ENCODE measurements at regions not wholly inside any gene's neighbourhood (a gene's known extent, or its start where the extent isn't known, plus 50 kb on each side); places are given as distances from the start of the nearest gene placed in this dataset.

DNA sequence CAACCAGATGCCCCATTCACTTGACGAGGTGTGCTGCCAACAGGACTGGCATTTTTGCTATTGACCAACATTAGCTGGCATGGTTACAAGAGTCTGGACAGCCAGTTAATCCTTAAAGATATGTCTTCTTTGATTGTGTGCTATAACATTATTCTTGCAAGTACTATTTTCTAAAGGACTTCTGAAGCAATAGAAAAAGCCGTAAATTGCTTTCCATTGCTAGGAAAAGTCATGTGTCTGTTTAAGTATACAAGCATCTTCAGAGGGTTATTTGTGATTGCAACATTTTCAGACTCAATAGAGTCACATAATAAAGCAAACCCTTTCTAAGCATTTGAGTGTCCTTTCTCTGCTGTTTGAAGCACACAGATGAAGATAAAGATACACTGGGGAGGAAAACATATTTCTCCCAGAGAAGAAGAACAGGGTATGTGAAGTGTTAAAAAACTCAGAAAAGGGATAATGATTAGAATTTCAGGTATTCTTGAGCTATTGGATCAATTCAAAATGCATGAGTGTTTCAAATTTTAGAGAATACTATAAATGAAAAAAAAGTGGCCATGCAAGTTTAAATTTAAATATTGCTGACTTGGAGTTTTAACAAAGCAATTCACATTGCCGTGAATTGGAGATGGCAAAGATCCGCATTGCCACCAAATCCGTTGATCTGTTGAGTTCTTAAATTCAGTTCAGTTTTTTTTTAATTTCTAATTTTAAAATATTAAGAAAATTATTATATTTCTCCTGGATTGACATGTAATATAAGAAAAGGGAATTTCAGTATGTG, 191.7 kb upstream of the MAP3K7 start:
- peaks cover 5% of the 10 kb centered on the region for H3K27me3 Mint-ChIP-seq
- H3K27ac Mint-ChIP-seq: no peak overlapping the region
- ATAC-seq (no peak), DNase-seq (no peak)
- H3K4me3 Mint-ChIP-seq: no peak overlapping the region
- H3K9me3 Mint-ChIP-seq: no peaks in the 10 kb centered on the region
- no peaks in the 10 kb centered on the region for H3K36me3 Mint-ChIP-seq (ENCODE audit: low read depth)
- no peaks in the 10 kb centered on the region for H3K4me1 Mint-ChIP-seq

DNA sequence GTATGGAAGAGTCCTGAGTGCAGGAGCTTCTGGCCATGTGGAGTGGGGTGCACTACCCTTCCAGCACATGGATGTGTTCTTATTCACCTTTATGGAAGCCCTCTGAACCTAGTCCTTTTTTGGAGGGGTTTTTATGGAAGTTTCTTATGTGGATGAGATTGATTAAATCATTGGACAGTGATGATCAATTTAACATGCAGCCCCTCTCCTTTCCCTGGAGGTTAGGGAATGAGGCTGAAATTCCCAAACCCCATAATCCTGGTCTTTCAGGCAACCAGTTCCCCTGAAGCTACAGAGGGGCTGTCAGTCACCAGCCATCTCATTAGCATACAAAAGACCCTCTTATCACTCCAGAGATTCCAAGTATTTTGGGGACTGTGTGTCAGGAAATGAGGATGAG, 183.9 kb upstream of the MAP3K7 start:
- Mint-ChIP-seq H3K9me3 (no peaks in the 10 kb centered on the region), H3K36me3 (ENCODE audit: low read depth) (no peaks in the 10 kb centered on the region), H3K4me1 (no peaks in the 10 kb centered on the region), H3K4me3 (no peak overlapping the region), H3K27ac (no peak overlapping the region), H3K27me3 (peaks cover 6% of the 10 kb centered on the region)
- no peak for ATAC-seq
- DNase-seq: no peak

DNA sequence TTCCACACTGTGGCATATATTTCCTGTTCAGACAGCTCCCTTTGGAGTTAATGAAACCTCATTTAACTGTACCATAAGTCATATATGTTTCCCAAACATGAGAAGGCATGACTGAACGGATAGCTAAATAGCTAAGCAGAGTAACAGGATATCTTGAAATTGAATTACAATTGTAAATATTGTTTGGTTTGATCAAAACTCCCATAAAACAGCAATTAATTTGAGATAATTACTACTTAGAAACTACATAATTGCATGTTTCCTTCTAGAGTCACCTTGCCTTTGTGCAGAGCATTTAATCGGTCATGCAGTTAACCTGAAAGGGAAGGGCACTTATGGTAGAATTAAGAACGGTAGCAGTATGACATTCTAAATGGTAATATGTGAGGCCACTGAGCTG, 179.0 kb upstream of the MAP3K7 start:
- H3K27me3 Mint-ChIP-seq: peaks cover 5% of the 10 kb centered on the region
- H3K27ac Mint-ChIP-seq: no peak overlapping the region
- no peak overlapping the region for H3K4me3 Mint-ChIP-seq
- no peak for DNase-seq
- no peak for ATAC-seq
- H3K36me3 Mint-ChIP-seq (ENCODE audit: low read depth): no peaks in the 10 kb centered on the region
- H3K9me3 Mint-ChIP-seq: no peaks in the 10 kb centered on the region
- H3K4me1 Mint-ChIP-seq: no peaks in the 10 kb centered on the region

DNA sequence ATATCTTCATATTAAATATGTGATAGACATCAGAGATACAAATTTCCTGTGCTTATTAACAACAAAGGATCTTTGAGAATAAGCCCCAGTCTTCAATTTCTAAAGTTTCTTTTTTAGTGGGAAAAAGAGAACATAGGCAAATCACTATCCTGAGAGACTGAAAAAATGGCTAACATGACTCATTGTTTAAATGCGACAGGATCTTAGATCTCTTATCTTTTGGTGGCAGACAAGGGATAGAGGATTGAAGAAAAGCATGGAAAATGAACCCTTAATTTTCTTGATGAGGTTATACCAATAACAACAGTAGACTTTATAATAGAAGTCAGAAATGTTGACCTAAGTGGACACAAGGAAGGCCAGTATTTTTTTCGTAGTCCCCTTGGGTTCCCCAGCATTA, 178.6 kb upstream of the MAP3K7 start:
- no peak overlapping the region for H3K4me3 Mint-ChIP-seq
- H3K36me3 Mint-ChIP-seq (ENCODE audit: low read depth): no peaks in the 10 kb centered on the region
- H3K9me3 Mint-ChIP-seq: no peaks in the 10 kb centered on the region
- H3K27ac Mint-ChIP-seq: no peak overlapping the region
- ATAC-seq (no peak), DNase-seq (no peak)
- no peaks in the 10 kb centered on the region for H3K4me1 Mint-ChIP-seq
- H3K27me3 Mint-ChIP-seq: peaks cover 5% of the 10 kb centered on the region

DNA sequence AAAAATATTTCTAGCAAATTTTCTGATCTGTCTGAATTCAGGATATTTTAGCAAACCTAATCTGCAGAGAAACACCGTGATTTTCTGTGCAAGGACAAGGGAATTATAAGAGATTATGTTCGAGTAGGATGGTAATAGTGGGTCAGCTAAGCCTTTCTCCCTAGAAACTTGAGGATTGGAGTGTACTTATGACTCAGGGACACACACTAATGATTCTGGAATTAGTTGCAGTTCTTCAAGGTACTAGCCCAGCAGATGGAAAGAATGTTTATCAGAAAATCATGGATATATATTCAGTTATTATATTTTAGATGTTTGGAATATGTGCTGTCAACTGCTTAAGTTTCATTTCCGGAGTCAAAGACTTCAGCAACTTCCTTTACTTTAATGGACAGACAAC, 177.1 kb upstream of the MAP3K7 start:
- H3K36me3 Mint-ChIP-seq (ENCODE audit: low read depth): no peaks in the 10 kb centered on the region
- H3K4me1 Mint-ChIP-seq: no peaks in the 10 kb centered on the region
- no peak overlapping the region for H3K27ac Mint-ChIP-seq
- peaks cover 5% of the 10 kb centered on the region for H3K27me3 Mint-ChIP-seq
- no peak overlapping the region for H3K4me3 Mint-ChIP-seq
- ATAC-seq (no peak), DNase-seq (no peak)
- H3K9me3 Mint-ChIP-seq: no peaks in the 10 kb centered on the region

DNA sequence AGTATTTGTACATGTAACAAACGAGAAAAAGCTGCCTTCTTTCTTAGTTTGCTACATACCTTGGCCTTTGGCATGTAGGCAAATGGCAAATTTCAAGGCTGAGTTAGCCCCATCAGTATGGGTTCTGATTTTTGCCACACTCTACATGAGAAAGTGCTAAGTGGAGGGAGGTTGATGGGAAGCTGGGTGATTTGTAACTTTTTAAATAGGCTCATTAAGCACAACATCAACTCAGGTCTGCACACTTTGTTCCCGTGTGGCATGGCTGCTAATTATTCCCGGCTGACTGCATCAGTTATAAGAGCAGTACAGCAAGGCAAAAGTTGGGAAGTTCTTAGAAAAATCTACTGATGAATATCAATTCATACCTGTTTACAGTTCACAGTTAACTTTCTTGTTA, 172.8 kb upstream of the MAP3K7 start:
- no peak for ATAC-seq
- no peaks in the 10 kb centered on the region for H3K9me3 Mint-ChIP-seq
- H3K4me3 Mint-ChIP-seq: no peak overlapping the region
- no peak overlapping the region for H3K27ac Mint-ChIP-seq
- DNase-seq: no peak
- H3K4me1 Mint-ChIP-seq: no peaks in the 10 kb centered on the region
- H3K27me3 Mint-ChIP-seq: peaks cover 7% of the 10 kb centered on the region
- H3K36me3 Mint-ChIP-seq (ENCODE audit: low read depth): no peaks in the 10 kb centered on the region

DNA sequence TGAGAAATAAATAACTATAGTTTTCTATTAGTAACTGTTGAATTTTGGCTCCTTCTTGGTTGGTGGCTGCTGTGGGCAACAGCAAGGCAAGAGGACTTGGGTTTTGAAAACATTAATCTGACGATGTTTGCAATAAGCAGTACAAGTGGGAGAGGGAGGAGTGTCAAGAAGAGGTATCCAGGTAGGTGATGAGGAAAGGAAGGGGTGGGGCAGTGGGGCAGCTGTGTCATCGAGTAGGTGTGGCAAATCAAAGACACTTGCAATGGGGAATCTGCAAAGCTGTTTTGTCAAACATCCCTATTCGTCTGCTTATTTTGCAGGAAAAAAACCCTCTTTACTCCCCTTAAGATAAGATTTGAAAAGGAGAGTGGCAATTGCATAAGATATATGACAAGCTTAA, 171.9 kb upstream of the MAP3K7 start:
- no peak overlapping the region for H3K27ac Mint-ChIP-seq
- H3K9me3 Mint-ChIP-seq: no peaks in the 10 kb centered on the region
- DNase-seq (no peak), ATAC-seq (no peak)
- no peaks in the 10 kb centered on the region for H3K36me3 Mint-ChIP-seq (ENCODE audit: low read depth)
- no peaks in the 10 kb centered on the region for H3K4me1 Mint-ChIP-seq
- no peak overlapping the region for H3K4me3 Mint-ChIP-seq
- peaks cover 7% of the 10 kb centered on the region for H3K27me3 Mint-ChIP-seq

DNA sequence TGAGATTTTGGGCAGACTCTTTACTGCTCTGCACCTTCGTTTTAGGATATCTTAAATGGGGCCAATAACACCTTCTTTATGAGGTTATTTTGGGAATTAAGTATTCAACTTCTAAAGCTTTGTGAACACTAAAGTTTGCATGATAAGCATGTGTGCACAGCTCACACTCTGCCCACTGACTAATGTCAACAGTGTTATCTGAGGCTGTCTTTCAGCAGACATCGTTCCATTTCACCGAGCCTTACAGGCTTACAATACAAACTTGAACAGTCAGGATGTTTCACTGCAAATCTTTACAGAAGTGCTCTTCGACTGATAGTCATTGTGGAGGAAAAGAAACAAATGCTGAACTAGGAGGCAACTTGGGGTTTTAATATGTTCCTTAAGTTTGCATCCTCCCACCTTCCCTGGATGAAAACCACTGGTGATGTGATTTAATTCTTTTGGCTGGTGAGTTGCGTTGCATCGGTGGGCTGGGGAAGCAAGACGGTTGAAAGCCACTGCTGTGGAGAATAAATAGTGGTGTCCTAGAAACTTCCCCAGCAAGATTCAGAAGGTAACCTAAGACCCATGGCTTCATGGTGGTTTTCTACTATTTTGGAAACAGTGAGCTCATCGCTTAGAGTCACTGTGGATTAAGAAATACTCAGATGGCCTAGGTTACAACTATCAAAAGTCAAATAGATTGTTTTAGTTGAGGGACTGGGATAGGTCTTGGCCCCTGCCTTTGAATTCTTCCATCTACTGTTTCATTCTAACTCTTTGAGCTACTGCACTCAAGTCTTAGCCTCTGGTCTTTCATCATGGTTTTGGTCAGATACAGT, 167.2 kb upstream of the MAP3K7 start:
- no peaks in the 10 kb centered on the region for H3K9me3 Mint-ChIP-seq

DNA sequence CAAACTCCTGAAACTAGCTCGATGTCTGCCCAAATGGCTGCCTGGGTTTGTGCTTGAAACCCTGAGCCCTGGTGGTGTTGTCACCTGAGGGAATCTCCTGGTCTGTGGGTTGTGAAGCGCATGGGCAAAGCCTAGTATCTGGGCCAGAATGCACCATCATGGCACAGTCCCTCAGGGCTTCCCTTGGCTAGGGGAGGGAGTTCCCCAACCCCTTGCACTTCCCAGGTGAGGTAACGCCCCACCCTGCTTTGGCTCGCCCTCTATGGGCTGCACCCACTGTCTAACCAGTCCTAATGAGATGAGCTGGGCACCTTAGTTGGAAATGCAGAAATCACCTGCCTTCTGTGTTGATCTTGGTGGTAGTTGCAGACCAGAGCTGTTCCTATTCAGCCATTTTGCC, 152.9 kb upstream of the MAP3K7 start:
- H3K27me3 Mint-ChIP-seq: peaks cover 8% of the 10 kb centered on the region
- peaks cover 5% of the 10 kb centered on the region for H3K9me3 Mint-ChIP-seq
- no peak overlapping the region for H3K4me3 Mint-ChIP-seq
- H3K27ac Mint-ChIP-seq: no peak overlapping the region
- H3K36me3 Mint-ChIP-seq (ENCODE audit: low read depth): no peaks in the 10 kb centered on the region
- no peaks in the 10 kb centered on the region for H3K4me1 Mint-ChIP-seq
- DNase-seq (no peak), ATAC-seq (no peak)

More for the DNA sequence above, 167.2 kb upstream of the MAP3K7 start:
- no peak for ATAC-seq
- Mint-ChIP-seq H3K4me3 (no peak overlapping the region), H3K4me1 (no peaks in the 10 kb centered on the region), H3K27ac (no peak overlapping the region), H3K27me3 (peaks cover 4% of the 10 kb centered on the region), H3K36me3 (ENCODE audit: low read depth) (no peaks in the 10 kb centered on the region)
- no peak for DNase-seq

DNA sequence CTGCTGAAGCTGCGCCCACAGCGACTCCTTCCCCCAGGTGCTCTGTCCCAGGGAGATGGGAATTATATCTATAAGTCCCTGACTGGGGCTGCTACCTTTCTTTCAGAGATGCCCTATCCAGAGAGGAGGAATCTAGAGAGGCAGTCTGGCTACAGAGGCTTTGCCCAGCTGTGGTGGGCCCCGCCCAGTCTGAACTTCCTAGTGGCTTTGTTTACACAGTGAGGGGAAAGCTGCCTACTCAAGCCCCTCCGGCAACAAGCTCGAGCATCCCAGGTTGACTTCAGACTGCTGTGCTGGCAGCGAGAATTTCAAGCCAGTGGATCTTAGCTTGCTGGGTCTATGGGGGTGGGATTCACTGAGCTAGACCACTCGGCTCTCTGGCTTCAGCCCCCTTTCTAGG, 152.5 kb upstream of the MAP3K7 start:
- Mint-ChIP-seq H3K9me3 (peaks cover 5% of the 10 kb centered on the region), H3K4me3 (no peak overlapping the region), H3K27me3 (peaks cover 8% of the 10 kb centered on the region), H3K36me3 (ENCODE audit: low read depth) (no peaks in the 10 kb centered on the region), H3K4me1 (no peaks in the 10 kb centered on the region), H3K27ac (no peak overlapping the region)
- DNase-seq: no peak
- ATAC-seq: no peak

DNA sequence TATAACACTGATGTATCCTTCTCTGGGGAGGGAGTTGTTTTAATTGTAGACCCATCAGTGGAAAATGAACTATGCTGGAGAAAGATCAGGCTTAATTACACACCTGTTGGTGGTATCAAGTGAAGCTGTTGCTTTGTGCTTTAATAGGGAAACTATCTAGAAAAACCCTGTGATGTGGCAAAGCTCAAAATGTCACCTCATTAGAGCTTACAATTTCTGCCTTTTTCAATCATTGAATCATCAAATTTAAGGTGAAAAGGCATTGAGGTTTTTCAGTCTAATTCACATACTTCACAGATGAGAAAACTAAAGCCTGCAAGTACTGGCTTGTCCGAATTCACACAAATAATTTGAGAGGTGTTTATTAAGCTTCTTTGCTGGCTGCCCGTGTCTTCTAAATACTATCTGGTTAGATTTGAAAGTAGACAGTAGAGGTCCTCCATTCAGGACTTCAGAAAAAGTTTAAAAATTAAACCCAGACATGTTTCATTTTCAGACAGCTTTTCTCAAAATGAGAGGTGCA, 143.3 kb upstream of the MAP3K7 start:
- H3K4me1 Mint-ChIP-seq: no peaks in the 10 kb centered on the region
- H3K9me3 Mint-ChIP-seq: peaks cover 3% of the 10 kb centered on the region
- H3K27ac Mint-ChIP-seq: no peak overlapping the region
- no peak overlapping the region for H3K4me3 Mint-ChIP-seq
- no peaks in the 10 kb centered on the region for H3K36me3 Mint-ChIP-seq (ENCODE audit: low read depth)
- peaks cover 11% of the 10 kb centered on the region for H3K27me3 Mint-ChIP-seq
- ATAC-seq: no peak
- DNase-seq: no peak

DNA sequence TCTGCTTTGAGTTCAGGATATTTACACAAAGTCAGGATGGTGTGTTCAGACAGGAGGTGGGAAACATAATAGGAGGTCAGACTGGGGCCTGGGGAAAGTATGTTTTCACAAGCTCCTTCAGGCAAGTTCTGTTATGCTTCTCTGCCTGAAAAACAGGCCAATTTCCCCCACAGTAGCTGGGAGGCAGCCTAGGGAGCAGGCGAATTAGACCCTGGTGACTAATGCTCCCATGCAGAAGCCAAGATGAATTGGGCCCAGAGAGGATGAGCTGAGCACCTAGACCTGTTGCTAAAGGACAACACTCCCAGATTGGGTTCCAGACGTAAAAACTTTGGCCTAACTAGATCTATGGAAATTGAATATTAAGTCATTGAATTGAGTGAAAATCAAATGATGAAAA, 142.2 kb upstream of the MAP3K7 start:
- DNase-seq: no peak
- ATAC-seq: no peak
- Mint-ChIP-seq H3K4me1 (no peaks in the 10 kb centered on the region), H3K9me3 (peaks cover 3% of the 10 kb centered on the region), H3K4me3 (no peak overlapping the region), H3K36me3 (ENCODE audit: low read depth) (no peaks in the 10 kb centered on the region), H3K27me3 (peaks cover 11% of the 10 kb centered on the region), H3K27ac (no peak overlapping the region)

DNA sequence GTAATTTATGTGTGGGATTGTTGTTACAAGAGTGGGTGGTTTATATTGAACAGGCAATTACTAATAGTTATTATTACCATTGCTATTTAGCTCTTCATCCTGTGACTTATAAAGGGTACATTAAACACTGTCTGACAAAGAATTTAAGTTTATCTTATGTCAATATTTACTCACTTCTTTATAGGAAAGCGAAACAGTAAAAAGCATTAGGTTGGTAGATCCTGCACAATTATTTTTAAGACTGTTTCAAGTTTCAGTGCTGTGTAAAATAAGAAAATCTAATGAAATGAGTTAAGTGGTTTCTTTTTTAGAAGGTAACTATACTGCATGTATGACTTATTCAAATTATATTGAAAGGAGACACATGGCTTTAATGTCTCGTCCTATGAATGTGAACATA, 135.8 kb upstream of the MAP3K7 start:
- ATAC-seq: no peak
- no peak for DNase-seq
- no peaks in the 10 kb centered on the region for H3K36me3 Mint-ChIP-seq (ENCODE audit: low read depth)
- H3K27me3 Mint-ChIP-seq: peaks cover 10% of the 10 kb centered on the region
- no peak overlapping the region for H3K4me3 Mint-ChIP-seq
- no peak overlapping the region for H3K27ac Mint-ChIP-seq
- no peaks in the 10 kb centered on the region for H3K9me3 Mint-ChIP-seq
- peaks cover 5% of the 10 kb centered on the region for H3K4me1 Mint-ChIP-seq

DNA sequence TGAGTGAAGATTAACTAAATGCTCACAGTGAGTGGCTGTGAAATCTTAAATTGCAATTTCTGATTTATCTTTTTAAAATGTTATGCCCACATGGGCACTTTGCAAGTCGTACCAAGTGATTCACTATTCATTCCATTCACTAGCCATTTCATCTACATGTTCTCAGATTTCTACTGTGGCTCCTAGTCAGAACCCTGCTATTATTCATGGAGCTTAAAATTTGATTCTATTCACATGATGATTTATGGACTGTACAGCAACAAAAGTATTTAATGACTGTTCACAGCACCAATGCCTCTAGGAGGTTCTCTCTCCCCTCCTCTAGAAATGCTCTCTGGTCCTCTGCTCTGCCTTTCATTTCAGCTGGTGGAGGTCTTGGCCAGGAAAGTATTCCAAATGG, 133.5 kb upstream of the MAP3K7 start:
- ATAC-seq (no peak), DNase-seq (no peak)
- Mint-ChIP-seq H3K4me1 (peaks cover 5% of the 10 kb centered on the region), H3K27me3 (peaks cover 10% of the 10 kb centered on the region), H3K9me3 (no peaks in the 10 kb centered on the region), H3K27ac (no peak overlapping the region), H3K4me3 (no peak overlapping the region), H3K36me3 (ENCODE audit: low read depth) (no peaks in the 10 kb centered on the region)
